Left lobe of liver (tissue), 2 donors: ENCODE measurements at regions not wholly inside any gene's neighbourhood (a gene's known extent, or its start where the extent isn't known, plus 50 kb on each side); places are given as distances from the start of the nearest gene placed in this dataset.
"Not testable (repeated sequence)": the region's sequence is repeated elsewhere in the genome, so short reads cannot be mapped to it uniquely, and the experiment has no call there.

Experiments used
- ATAC-seq: fragments of 200-7000 bp; cut with Tn5 transposase; one replicate; pipeline ENCODE4 v1.9.1; 2020; ENCODE audit warnings: mild to moderate bottlenecking, moderate library complexity
- DNase-seq: peaks from one replicate; pipeline ENCODE4 v3.0.0-alpha.2; 2020; ENCODE audit warnings: low spot score
- donor health status: DM: no; HTN: no; CAD: no; lungs with moderate emphysema.
- donor health status: DM: no; HTN: yes; CAD: no.

GRCh38 chr18:21928925-21929324, 188.3 kb downstream of the MIB1 start:
- ATAC-seq = no peak

GRCh38 chr18:21930177-21930576, 189.6 kb downstream of the MIB1 start:
- ATAC-seq = no peak
- no peak for DNase-seq

More at GRCh38 chr18:21928925-21929324, 188.3 kb downstream of the MIB1 start:
- no peak for DNase-seq

GRCh38 chr18:21933931-21934765, 193.6 kb downstream of the MIB1 start:
- DNase-seq = no peak
- ATAC-seq = no peak

GRCh38 chr18:21934766-21935015, 194.1 kb downstream of the MIB1 start:
- ATAC-seq (no peak), DNase-seq (no peak)

- DNase-seq = no peak
Observed at GRCh38 chr18:21943456-21943855, 202.9 kb downstream of the MIB1 start.

GRCh38 chr18:21949326-21950015, 208.9 kb downstream of the MIB1 start:
- ATAC-seq (no peak), DNase-seq (no peak)

More at GRCh38 chr18:21943456-21943855, 202.9 kb downstream of the MIB1 start:
- no peak for ATAC-seq

- ATAC-seq = peak; percentile 97
- DNase-seq = peak; percentile 80
Observed at GRCh38 chr18:21955757-21956652, 213.4 kb upstream of the GATA6 start.

- ATAC-seq (no peak), DNase-seq (no peak)
Observed at GRCh38 chr18:21958263-21958662, 211.1 kb upstream of the GATA6 start.

GRCh38 chr18:21958707-21959450, 210.5 kb upstream of the GATA6 start:
- peak; percentile 93 for ATAC-seq
- DNase-seq = peak; percentile 72

GRCh38 chr18:21960189-21960588, 209.2 kb upstream of the GATA6 start:
- ATAC-seq (no peak), DNase-seq (no peak)

GRCh38 chr18:21963336-21963735, 206.1 kb upstream of the GATA6 start:
- ATAC-seq (no peak), DNase-seq (no peak)

GRCh38 chr18:21968338-21968737, 201.1 kb upstream of the GATA6 start:
- ATAC-seq (peak; percentile 86), DNase-seq (peak; percentile 82)

- DNase-seq (peak; percentile 52), ATAC-seq (peak; percentile 76)
Observed at GRCh38 chr18:21972281-21972680, 197.1 kb upstream of the GATA6 start.

GRCh38 chr18:21975954-21976353, 193.4 kb upstream of the GATA6 start:
- not testable (repeated sequence) for DNase-seq, ATAC-seq

- DNase-seq = no peak
- ATAC-seq = no peak
Observed at GRCh38 chr18:21978546-21979170, 190.7 kb upstream of the GATA6 start.

- DNase-seq = no peak
- no peak for ATAC-seq
Observed at GRCh38 chr18:21979171-21979560, 190.2 kb upstream of the GATA6 start.

- ATAC-seq (no peak), DNase-seq (no peak)
Observed at GRCh38 chr18:21979759-21980158, 189.6 kb upstream of the GATA6 start.

- DNase-seq (peak; percentile 90), ATAC-seq (peak; percentile 97)
Observed at GRCh38 chr18:21980744-21981143, 188.6 kb upstream of the GATA6 start.

- not testable (repeated sequence) for ATAC-seq, DNase-seq
Observed at GRCh38 chr18:21981489-21981888, 187.9 kb upstream of the GATA6 start.

- ATAC-seq = peak; percentile 64
- DNase-seq = no peak
Observed at GRCh38 chr18:21991081-21991534, 178.3 kb upstream of the GATA6 start.
